Left cardiac atrium (tissue), 4 donors: ENCODE measurements at regions not wholly inside any gene's neighbourhood (a gene's known extent, or its start where the extent isn't known, plus 50 kb on each side); places are given as distances from the start of the nearest gene placed in this dataset.
"Not testable (repeated sequence)": the region's sequence is repeated elsewhere in the genome, so short reads cannot be mapped to it uniquely, and the experiment has no call there.

Experiments used
- ATAC-seq, 2 donors: fragments of 200-7000 bp; cut with Tn5 transposase; one replicate each; pipeline ENCODE4 v1.9.1; 2020; ENCODE audit warnings: mild to moderate bottlenecking in 2 of 2, moderate library complexity in 2 of 2
- DNase-seq: peaks from one replicate; pipeline ENCODE4 v3.0.0-alpha.2; 2020
- intact Hi-C, 2 donors: fragments of 100-400 bp; cut with DNase I; formaldehyde crosslinking; loops; one replicate each; pipeline versions ENCODE4 v1.14.1 to v1.15.1; 2022 to 2023
- donor health status: DM: no; HTN: yes; CAD: no.
- donor health status: DM: no; HTN: yes; CAD: no; lungs with severe emphysema.
- donor health status: DM: yes; HTN: yes; CAD: no.
- donor health status: Dilated cardiomyopathy.

GRCh38 chr2:53544871-53545558 lies 222.6 kb upstream of the CHAC2 start:
- DNase-seq (no peak), ATAC-seq (no peak)
- intact Hi-C loops: no loop called here

GRCh38 chr2:53543083-53543482 lies 224.5 kb upstream of the CHAC2 start:
- intact Hi-C loops: no loop called here
- ATAC-seq: no peak
- DNase-seq: no peak

GRCh38 chr2:53536583-53537361 lies 230.8 kb upstream of the CHAC2 start:
- intact Hi-C loops: no loop called here
- ATAC-seq (no peak), DNase-seq (no peak)

GRCh38 chr2:53535234-53535840 lies 232.3 kb upstream of the CHAC2 start:
- no peak for ATAC-seq
- intact Hi-C loops: no loop called here
- no peak for DNase-seq

GRCh38 chr2:53530126-53530525 lies 237.5 kb upstream of the CHAC2 start:
- ATAC-seq (no peak), DNase-seq (no peak)
- intact Hi-C loops: no loop called here

GRCh38 chr2:53527056-53527455 lies 240.5 kb upstream of the CHAC2 start:
- ATAC-seq: no peak
- intact Hi-C loops: no loop called here
- no peak for DNase-seq

GRCh38 chr2:53519918-53520841 lies 247.4 kb upstream of the CHAC2 start:
- no peak for ATAC-seq
- DNase-seq: no peak
- intact Hi-C loops: no loop called here

- intact Hi-C loops: no loop called here
- ATAC-seq: no peak
- DNase-seq: no peak
These were observed 250.2 kb upstream of the CHAC2 start for GRCh38 chr2:53517406-53517805.

GRCh38 chr2:53516650-53517049 lies 251.0 kb upstream of the CHAC2 start:
- ATAC-seq (no peak), DNase-seq (no peak)
- intact Hi-C loops: no loop called here

- DNase-seq: no peak
- ATAC-seq: no peak
- intact Hi-C loops: no loop called here
These were observed 251.9 kb upstream of the CHAC2 start for GRCh38 chr2:53515435-53516332.

- intact Hi-C loops: no loop called here
- ATAC-seq (no peak), DNase-seq (no peak)
These were observed 254.4 kb upstream of the CHAC2 start for GRCh38 chr2:53513167-53513666.

- no peak for ATAC-seq
- intact Hi-C loops: no loop called here
- DNase-seq: no peak
These were observed 255.4 kb upstream of the CHAC2 start for GRCh38 chr2:53512071-53512826.

GRCh38 chr2:53511549-53511948 lies 256.1 kb upstream of the CHAC2 start:
- intact Hi-C loops: no loop called here
- DNase-seq: no peak
- ATAC-seq: no peak

- ATAC-seq: no peak
- intact Hi-C loops: no loop called here
- no peak for DNase-seq
These were observed 257.2 kb upstream of the CHAC2 start for GRCh38 chr2:53510401-53510800.

- ATAC-seq (no peak), DNase-seq (no peak)
- intact Hi-C loops: no loop called here
These were observed 257.7 kb upstream of the CHAC2 start for GRCh38 chr2:53509831-53510388.

GRCh38 chr2:53508667-53509066 lies 258.9 kb upstream of the CHAC2 start:
- DNase-seq: no peak
- no peak for ATAC-seq
- intact Hi-C loops: no loop called here

- DNase-seq, ATAC-seq, intact Hi-C loops: not testable (repeated sequence)
These were observed 260.5 kb upstream of the CHAC2 start for GRCh38 chr2:53507070-53507469.
